K562 (cell line): ENCODE measurements at regions not wholly inside any gene's neighbourhood (a gene's known extent, or its start where the extent isn't known, plus 50 kb on each side); places are given as distances from the start of the nearest gene placed in this dataset.

Experiments used
- ATAC-seq: fragments of 200-7000 bp; cut with Tn5 transposase; 3 replicates; pipeline ENCODE4 v1.9.1; 2020; ENCODE audit warnings: moderate library complexity
- BruUV-seq: library from RNA; stranded (reverse); fragments of 400-500 nt; replicated peaks from 2 replicates; lab custom pipeline; 2021; lab: Mats Ljungman, UMichigan
- CTCF ChIA-PET: fragments of 300-600 bp; formaldehyde crosslinking; extraction: SDS; loops from one replicate; lab custom pipeline; 2021; ENCODE audit warnings: low intra/inter-chr PET ratio; lab: Yijun Ruan, JAX
- POLR2A ChIA-PET: fragments of 300-600, 350-650 bp; sonication (Branson Sonifier 250); formaldehyde crosslinking; extraction: SDS; loops from one replicate; lab custom pipeline; 2021; ENCODE audit warnings: antibody characterized with exemption, inconsistent platforms; lab: Yijun Ruan, JAX
- DNase-seq, 4 experiments: peaks; one replicate each; pipeline versions ENCODE4 v3.0.0 to v3.0.0-alpha.2; 2011 to 2018; ENCODE audit warnings: low spot score in 3 of 4, mixed read lengths in 3 of 4; ENCODE audit errors: extremely low read depth in 1 of 4
- FAIRE-seq: peaks from 2 replicates; lab custom pipeline; 2011; peaks lifted over from hg19 to GRCh38; lab: Jason Lieb, UNC
- H2AFZ ChIP-seq: 2 replicates; pipeline ENCODE4 v1.6.0; 2011; ENCODE audit warnings: low read depth, low read length, control low read depth, inconsistent platforms
- H3K27ac ChIP-seq: fragments of 200-600 bp; 3 replicates; pipeline ENCODE4 v1.8.0; 2011; ENCODE audit warnings: low read depth, mild to moderate bottlenecking, control low read depth, inconsistent platforms, low read length, moderate library complexity, mixed read lengths; ENCODE audit errors: extremely low read depth
- H3K27me3 ChIP-seq, 2 experiments: fragments of 300-600 bp in 1 of 2; 2 replicates in 1 of 2; 3 replicates in 1 of 2; pipeline versions ENCODE4 v1.6.0 to v1.8.0; 2011; ENCODE audit warnings: inconsistent platforms in 2 of 2, low read length in 2 of 2, mild to moderate bottlenecking in 1 of 2, mixed read lengths in 1 of 2, moderate library complexity in 1 of 2; ENCODE audit not compliant: control insufficient read depth in 2 of 2, insufficient read depth in 2 of 2
- H3K36me3 ChIP-seq: fragments of 300-600 bp; 3 replicates; pipeline ENCODE4 v1.8.0; 2011; ENCODE audit warnings: mild to moderate bottlenecking, low read length, inconsistent platforms; ENCODE audit not compliant: control insufficient read depth, insufficient read depth
- H3K4me1 ChIP-seq, 2 experiments: fragments of 200-600 bp in 1 of 2; replicated peaks in 1 of 2; 2 replicates in 1 of 2; 3 replicates in 1 of 2; pipeline versions ENCODE4 v1.5.1 to v1.8.0; 2011; ENCODE audit warnings: inconsistent platforms in 2 of 2, low read length in 2 of 2, mild to moderate bottlenecking in 1 of 2, mixed read lengths in 1 of 2, moderate library complexity in 1 of 2; ENCODE audit not compliant: control insufficient read depth in 2 of 2, insufficient read depth in 2 of 2
- H3K4me2 ChIP-seq: 2 replicates; pipeline ENCODE4 v1.6.1; 2011; ENCODE audit warnings: low read length, control low read depth, inconsistent platforms, mixed read lengths; ENCODE audit not compliant: insufficient read depth
- H3K4me3 ChIP-seq: fragments of 200-600 bp; sonication (generic), shearing (Covaris generic); 2 replicates; pipeline ENCODE4 v1.5.1; 2016; ENCODE audit warnings: control low read depth, inconsistent platforms
- H3K79me2 ChIP-seq: fragments of 200-600 bp; 3 replicates; pipeline ENCODE4 v1.8.0; 2011; ENCODE audit warnings: low read length, inconsistent platforms; ENCODE audit not compliant: control insufficient read depth, insufficient read depth
- H3K9ac ChIP-seq, 2 experiments: 2 replicates each; pipeline versions ENCODE4 v1.6.0 to v1.6.1; 2011; ENCODE audit warnings: low read depth in 2 of 2, low read length in 2 of 2, control low read depth in 1 of 2, inconsistent platforms in 1 of 2, mild to moderate bottlenecking in 1 of 2, mixed read lengths in 1 of 2; ENCODE audit not compliant: insufficient read depth in 1 of 2
- H3K9me1 ChIP-seq: one replicate; pipeline ENCODE4 v1.6.0; 2011; ENCODE audit warnings: inconsistent platforms, mild to moderate bottlenecking, low read length, moderate library complexity; ENCODE audit not compliant: control insufficient read depth, insufficient read depth
- H3K9me3 ChIP-seq: replicated peaks from 2 replicates; pipeline ENCODE4 v1.5.1; 2011; ENCODE audit warnings: low read depth, low read length, inconsistent platforms; ENCODE audit not compliant: control insufficient read depth, insufficient read depth
- H4K20me1 ChIP-seq: replicated peaks from 2 replicates; pipeline ENCODE4 v1.6.1; 2011; ENCODE audit warnings: low read length, inconsistent platforms, mixed read lengths; ENCODE audit not compliant: control insufficient read depth, insufficient read depth
- BRF1 ChIP-seq: IDR thresholded peaks from 3 replicates; pipeline ENCODE4 v1.6.1; 2011; ENCODE audit warnings: borderline replicate concordance, mild to moderate bottlenecking; ENCODE audit not compliant: insufficient read length; ENCODE audit errors: extremely low read depth
- ETS1 ChIP-seq: conservative IDR thresholded peaks from 2 replicates; pipeline ENCODE4 v1.6.1; 2011; ENCODE audit warnings: low read depth, mild to moderate bottlenecking, low read length; ENCODE audit not compliant: control insufficient read depth
- ETV6 ChIP-seq, 3 experiments: fragments of 150-350 bp in 1 of 3; sonication (generic) in 1 of 3; formaldehyde crosslinking in 1 of 3; IDR thresholded peaks; 2 replicates each; pipeline versions ENCODE4 v1.6.1 to v1.8.0; 2014 to 2022; ENCODE audit warnings: borderline replicate concordance in 2 of 3, low read depth in 2 of 3, antibody characterized with exemption in 1 of 3, low read length in 1 of 3, mild to moderate bottlenecking in 1 of 3, missing genetic modification reagents in 1 of 3
- GTF2B ChIP-seq: IDR thresholded peaks from 2 replicates; pipeline ENCODE4 v1.6.1; 2011; ENCODE audit not compliant: insufficient read length; ENCODE audit errors: extremely low read depth
- HCFC1 ChIP-seq: IDR thresholded peaks from 2 replicates; pipeline ENCODE4 v1.6.1; 2012; ENCODE audit warnings: low read depth, low read length, improper control_type of control experiment
- IFI16 ChIP-seq: fragments of 250-450 bp; sonication (Bioruptor Pico); IDR thresholded peaks from 2 replicates; pipeline ENCODE4 v2.1.2; 2022; ENCODE audit warnings: mild to moderate bottlenecking, inconsistent platforms
- JUNB ChIP-seq: fragments of 450-650 bp; formaldehyde crosslinking; conservative IDR thresholded peaks from 2 replicates; pipeline ENCODE4 v1.4.0; 2020; ENCODE audit warnings: mild to moderate bottlenecking
- KLF1 ChIP-seq: fragments of 450-650 bp; IDR thresholded peaks from 2 replicates; pipeline ENCODE4 v1.6.1; 2016; ENCODE audit warnings: missing genetic modification characterization, missing compliant biosample characterization
- MTA1 ChIP-seq: fragments of 450-650 bp; IDR thresholded peaks from 2 replicates; pipeline ENCODE4 v1.6.1; 2017; ENCODE audit warnings: borderline replicate concordance
- NCOA6 ChIP-seq: fragments of 450-650 bp; IDR thresholded peaks from 2 replicates; pipeline ENCODE4 v1.6.1; 2017; ENCODE audit warnings: mild to moderate bottlenecking
- TCF3 ChIP-seq: sonication (generic); formaldehyde crosslinking; IDR thresholded peaks from 2 replicates; pipeline ENCODE4 v1.4.0; 2020; ENCODE audit warnings: mild to moderate bottlenecking, missing genetic modification reagents
- ZKSCAN1 ChIP-seq: fragments of 150-350 bp; IDR thresholded peaks from 2 replicates; pipeline ENCODE4 v1.6.1; 2016; ENCODE audit warnings: low read depth, low read length
- ZMIZ1 ChIP-seq, 2 experiments: fragments of 150-350 bp in 1 of 2; IDR thresholded peaks; 2 replicates each; pipeline ENCODE4 v1.6.1; 2012 to 2016; ENCODE audit warnings: low read depth in 2 of 2, low read length in 2 of 2, mild to moderate bottlenecking in 1 of 2, moderate library complexity in 1 of 2
- ZNF197 ChIP-seq: fragments of 200-800 bp; sonication (Bioruptor generic); IDR thresholded peaks from 2 replicates; pipeline ENCODE4 v1.6.1; 2016; ENCODE audit warnings: low read depth, missing genetic modification characterization, missing compliant biosample characterization
- ZNF212 ChIP-seq: fragments of 450-650 bp; formaldehyde crosslinking; IDR thresholded peaks from 2 replicates; pipeline ENCODE4 v1.4.0; 2020; ENCODE audit warnings: mild to moderate bottlenecking
- ZNF347 ChIP-seq: fragments of 450-650 bp; formaldehyde crosslinking; IDR thresholded peaks from 2 replicates; pipeline ENCODE4 v1.4.0; 2020; ENCODE audit warnings: low read depth, mild to moderate bottlenecking, moderate library complexity
- ZNF589 ChIP-seq: fragments of 200-800 bp; sonication (Bioruptor generic); IDR thresholded peaks from 2 replicates; pipeline ENCODE4 v1.6.1; 2016; ENCODE audit warnings: low read depth, missing genetic modification characterization, missing compliant biosample characterization
- ZNF668 ChIP-seq: fragments of 250-450 bp; sonication (Bioruptor Pico); IDR thresholded peaks from 2 replicates; pipeline ENCODE4 v1.8.0; 2022; ENCODE audit warnings: mild to moderate bottlenecking, inconsistent platforms
- WGBS: fragments of 100-300 bp; shearing (Covaris generic); methylation state at CpG from one replicate; pipeline ENCODE4 v1.1.6; 2016; ENCODE audit warnings: low coverage, mixed read lengths; ENCODE audit not compliant: insufficient coverage; ENCODE audit errors: missing lambda C conversion rate; 5-methylcytosine and 5-hydroxymethylcytosine counted together
- in situ Hi-C: fragments of 300-500 bp; cut with MboI; formaldehyde crosslinking; loops from 4 replicates; pipeline ENCODE4 v1.15.0; 2018; ENCODE audit warnings: inconsistent platforms, mixed read lengths
- intact Hi-C: fragments of 100-400 bp; cut with micrococcal nuclease; formaldehyde crosslinking; loops from 2 replicates; pipeline ENCODE4 v1.14.2; 2022

GRCh38 chr13:59476366-59476765 lies 687.4 kb downstream of the DIAPH3 start:
- no TSS peak for BruUV-seq
- Histone ChIP-seq H3K4me2 (no peak overlapping the region), H3K9ac (no peak overlapping the region), H3K4me1 (no peaks in the 10 kb centered on the region), H3K27ac (no peak overlapping the region), H4K20me1 (no peaks in the 10 kb centered on the region), H3K4me3 (no peak overlapping the region), H3K36me3 (no peaks in the 10 kb centered on the region), H3K9me3 (no peaks in the 10 kb centered on the region), H3K27me3 (no peaks in the 10 kb centered on the region; a peak in 2 of 5 replicates), H2AFZ (no peak overlapping the region), H3K79me2 (no peaks in the 10 kb centered on the region), H3K9me1 (no peaks in the 10 kb centered on the region)
- WGBS, result 6% methylated on average over 2 of the region's 2 CpGs
- DNase-seq, result no peak
- TF ChIP-seq ZNF347 (no peak), TCF3 (CRISPR knock-in tag) (no peak), NCOA6 (no peak), GTF2B (no peak), JUNB (CRISPR knock-in tag) (no peak), ZNF212 (no peak), MTA1 (no peak), ETS1 (no peak), BRF1 (no peak), IFI16 (CRISPR knock-in tag) (no peak), ZKSCAN1 (no peak), ZNF589 (no peak), KLF1 (no peak), ZMIZ1 (IDR thresholded peaks at IDR 0.05; ENCODE audit: low read depth in 2 of 2, low read length in 2 of 2) (no peak), HCFC1 (no peak), ZNF197 (no peak), ZNF668 (CRISPR knock-in tag) (no peak), ETV6 (IDR thresholded peaks at IDR 0.05; ENCODE audit: borderline replicate concordance in 1 of 2, low read depth in 2 of 2, low read length in 1 of 2) (no peak), ETV6 (CRISPR knock-in tag; IDR thresholded peaks at IDR 0.05; ENCODE audit: borderline replicate concordance) (no peak)
- ChIA-PET POLR2A (no interaction called here), CTCF (no interaction called here)
- ATAC-seq, result no peak
- FAIRE-seq, result no peak
- intact Hi-C loops (no loop called here), in situ Hi-C loops (no loop called here)
